Amniotic epithelial cell (primary cell): ENCODE measurements at regions not wholly inside any gene's neighbourhood (a gene's known extent, or its start where the extent isn't known, plus 50 kb on each side); places are given as distances from the start of the nearest gene placed in this dataset.
A peak's percentile ranks its signal among the peaks of the same experiment; 100 is the strongest.
"Not testable (repeated sequence)": the region's sequence is repeated elsewhere in the genome, so short reads cannot be mapped to it uniquely, and the experiment has no call there.

Experiments used
- DNase-seq: peaks from one replicate; pipeline ENCODE4 v3.0.0-alpha.2; 2010; ENCODE audit warnings: low read depth

DNA sequence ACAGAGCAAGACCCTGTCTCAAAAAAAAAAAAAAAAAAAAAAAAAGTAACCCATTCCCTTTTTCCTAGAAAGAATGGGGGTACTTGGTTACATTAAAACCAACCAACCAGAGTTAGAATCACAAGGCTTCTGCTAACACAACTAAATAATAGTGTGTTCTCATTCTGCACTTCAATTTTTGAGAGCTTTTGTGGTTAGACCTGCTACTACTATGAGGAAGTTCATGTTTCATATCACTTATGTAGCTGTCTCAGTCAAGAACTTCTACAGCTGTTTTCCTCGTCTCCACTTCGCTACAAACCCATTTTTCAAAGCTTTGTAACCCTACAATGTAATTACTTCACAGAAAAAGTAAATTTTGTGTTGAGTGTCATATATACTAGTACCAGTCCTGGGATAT, 58.3 kb downstream of the PDHA2 start:
- DNase-seq = no peak

DNA sequence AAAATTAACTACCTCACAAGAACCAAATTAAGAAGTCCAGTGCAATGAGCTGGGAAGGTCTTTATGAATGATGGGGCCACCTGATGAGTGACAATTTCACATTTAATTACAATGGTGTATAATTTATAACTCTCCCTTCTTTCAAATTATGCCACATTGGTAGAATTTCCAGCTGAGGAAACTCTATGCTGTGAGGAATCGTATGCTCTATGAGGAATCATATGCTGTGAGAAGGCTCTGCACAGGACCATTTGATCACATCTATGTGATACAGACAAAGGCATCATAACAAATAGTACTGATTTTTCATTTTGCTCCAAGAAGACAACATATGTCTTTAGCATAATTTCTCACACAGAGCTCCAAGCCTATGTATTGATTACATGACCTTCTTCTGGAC, 69.3 kb downstream of the PDHA2 start:
- no peak for DNase-seq

DNA sequence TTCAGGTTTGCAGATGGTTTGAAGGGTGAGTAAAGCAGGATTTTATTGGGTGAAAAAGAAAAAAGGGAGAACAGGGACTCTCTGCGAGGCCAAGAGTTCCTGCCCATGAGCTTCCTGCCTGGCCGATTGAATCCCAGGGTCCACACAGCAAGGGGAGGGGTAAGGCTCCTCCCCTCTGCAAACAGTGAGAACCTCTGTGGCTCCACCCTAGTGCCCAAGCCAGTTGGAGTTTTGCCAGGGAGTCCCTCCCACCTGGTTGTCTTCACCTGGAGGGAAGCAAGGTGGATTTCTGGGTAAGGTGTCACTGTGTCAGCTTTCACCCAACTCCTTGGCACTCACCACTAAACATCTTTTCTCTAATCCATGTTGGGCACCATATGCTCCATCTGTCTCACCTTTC, 70.9 kb downstream of the PDHA2 start:
- no peak for DNase-seq

DNA sequence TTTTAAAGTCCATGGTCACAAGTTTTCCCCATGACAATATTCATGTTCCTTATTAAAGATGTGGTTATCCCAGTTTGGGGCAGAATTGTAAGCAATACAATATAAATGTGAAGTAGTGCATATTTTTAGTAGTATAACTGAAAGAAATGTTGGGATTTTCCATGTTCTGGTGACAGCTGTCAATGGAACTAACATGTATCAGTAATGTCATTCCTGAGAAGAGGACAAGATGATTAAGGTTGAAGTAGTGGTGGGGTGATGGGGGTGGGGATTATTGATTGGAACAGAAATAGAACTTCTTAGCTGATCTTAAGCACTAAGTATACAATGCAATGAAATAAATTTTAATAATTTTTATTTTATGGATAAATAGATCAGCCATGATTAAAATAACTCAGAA, 81.6 kb downstream of the PDHA2 start:
- no peak for DNase-seq

DNA sequence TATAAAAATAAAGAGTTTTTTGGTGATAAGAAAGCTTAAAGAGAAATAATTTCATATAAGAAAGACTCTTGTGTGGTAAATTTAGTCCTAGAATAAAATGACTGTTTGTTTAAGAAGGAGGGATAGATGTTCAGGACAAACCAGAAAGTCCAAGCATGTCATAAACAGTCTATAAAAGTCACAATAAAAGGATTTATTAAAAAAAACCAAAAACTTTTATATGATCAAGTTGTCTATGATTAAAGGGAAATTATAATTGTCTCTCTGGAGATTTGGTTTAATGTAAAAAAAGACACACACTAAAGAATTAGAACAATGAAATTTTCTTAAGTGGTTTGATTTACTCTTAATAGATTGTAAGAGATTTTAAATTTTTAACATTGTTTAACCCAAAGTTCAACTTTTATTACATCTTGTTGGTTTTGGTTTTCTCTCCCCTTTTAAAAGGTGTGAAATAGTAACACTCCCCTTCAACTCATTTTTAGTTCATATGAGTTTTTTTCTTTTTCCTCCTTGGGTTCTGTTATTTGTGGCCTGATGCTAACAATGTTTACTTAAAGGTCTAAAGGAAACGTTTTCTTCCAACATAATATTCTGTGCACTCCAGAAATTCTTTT, 89.7 kb downstream of the PDHA2 start:
- DNase-seq = peak; percentile 17

DNA sequence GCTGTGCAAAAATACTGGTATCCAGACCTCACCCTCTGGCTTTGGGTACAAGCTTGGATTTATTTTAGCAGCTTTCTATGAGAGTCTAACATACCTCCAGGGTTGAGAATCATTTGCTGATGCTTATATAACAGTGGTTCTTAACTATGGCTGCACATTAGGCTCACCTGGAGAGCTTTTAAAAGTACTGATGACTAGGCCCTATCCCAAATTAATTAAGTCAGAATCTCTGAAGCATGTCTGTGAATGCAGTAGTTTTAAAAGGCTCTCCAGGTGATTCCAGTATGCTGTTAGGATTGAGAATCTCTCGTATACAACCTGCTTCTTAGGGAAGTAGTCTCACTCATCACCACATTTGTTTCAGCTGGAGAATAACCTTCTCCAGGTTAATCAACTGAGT, 99.2 kb downstream of the PDHA2 start:
- DNase-seq = no peak

DNA sequence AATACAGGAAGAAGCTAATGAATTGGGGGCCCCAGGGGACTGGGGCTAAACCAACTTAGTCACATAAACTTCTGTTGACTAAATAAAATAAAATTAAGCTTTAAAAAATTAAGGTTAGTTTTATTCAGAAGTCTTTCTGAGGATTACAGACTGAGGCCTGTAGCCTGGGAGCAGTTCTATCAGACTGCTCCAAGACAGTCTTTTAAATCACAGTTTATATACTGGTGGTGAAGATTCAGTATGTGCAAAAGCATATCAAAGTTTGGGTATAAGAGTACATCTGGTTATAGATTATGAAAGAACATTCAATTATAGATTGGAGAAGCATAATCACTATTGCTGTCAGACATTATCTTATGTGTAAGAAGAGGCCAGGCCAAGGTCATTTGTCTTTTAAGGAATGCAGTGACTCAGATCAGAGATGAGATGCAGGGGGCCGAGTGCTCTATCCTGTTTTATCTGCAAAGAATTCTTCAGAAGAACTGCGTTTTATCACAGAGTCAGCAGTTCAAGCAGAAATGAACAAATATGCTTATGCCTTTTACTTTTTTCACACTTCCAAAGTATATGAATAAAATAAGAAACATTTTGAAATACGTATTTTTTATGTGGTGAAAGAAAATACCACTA, 109.4 kb downstream of the PDHA2 start:
- peak; percentile 90 for DNase-seq

DNA sequence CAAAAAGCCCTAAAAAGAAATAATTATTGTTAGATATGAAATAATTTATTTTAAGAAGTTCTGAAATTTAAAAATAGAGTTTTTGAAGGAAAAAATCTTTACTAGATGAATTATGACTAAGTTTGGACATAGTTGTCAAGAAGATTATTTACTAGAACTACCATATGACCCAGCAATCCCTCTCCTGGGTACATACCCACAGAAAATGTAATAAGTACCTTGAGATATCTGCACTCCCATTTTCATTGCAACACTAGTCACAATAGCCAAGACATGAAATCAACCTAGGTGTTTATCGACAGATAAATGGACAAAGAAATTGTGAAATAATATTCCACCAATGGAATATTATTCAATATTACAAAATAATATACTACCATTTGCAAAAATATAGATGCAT, 109.9 kb downstream of the PDHA2 start:
- peak; percentile 78 for DNase-seq

DNA sequence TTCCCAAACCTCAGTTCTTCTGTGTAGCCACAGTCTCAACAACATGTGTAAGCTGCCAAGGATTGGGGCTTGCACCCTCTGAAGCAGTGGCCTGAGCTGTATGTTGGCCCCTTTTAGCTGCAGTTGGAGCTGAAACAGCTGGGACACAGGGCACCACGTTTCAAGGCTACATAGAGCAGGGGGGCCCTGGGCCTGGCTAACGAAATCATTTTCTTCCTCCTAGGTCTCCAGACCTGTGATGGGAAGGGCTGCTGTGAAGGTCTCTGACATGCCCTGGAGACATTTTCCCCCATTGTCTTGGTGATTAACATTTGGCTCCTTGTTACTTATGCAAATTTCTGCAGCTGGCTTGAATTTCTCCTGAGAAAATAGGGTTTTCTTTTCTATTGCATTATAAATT, 112.6 kb downstream of the PDHA2 start:
- DNase-seq = not testable (repeated sequence)

DNA sequence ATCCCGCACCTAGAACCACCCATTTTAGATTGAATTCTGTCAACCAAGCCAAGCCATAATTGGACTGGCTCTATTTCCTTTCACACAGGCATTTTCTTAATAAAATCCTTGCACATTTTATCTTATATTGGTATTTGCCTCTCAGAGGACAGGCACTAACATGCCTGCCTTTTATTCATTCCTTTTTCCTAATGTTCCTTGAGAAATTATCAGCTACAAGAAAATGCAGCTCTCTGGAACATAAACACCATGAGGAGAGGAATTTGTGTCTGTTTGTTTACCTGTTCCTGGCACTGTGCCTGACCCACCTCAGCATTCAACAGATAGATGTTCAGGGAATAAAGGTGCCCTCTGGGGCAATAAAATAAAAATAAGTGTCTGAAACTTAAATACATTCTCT, 116.2 kb downstream of the PDHA2 start:
- no peak for DNase-seq

DNA sequence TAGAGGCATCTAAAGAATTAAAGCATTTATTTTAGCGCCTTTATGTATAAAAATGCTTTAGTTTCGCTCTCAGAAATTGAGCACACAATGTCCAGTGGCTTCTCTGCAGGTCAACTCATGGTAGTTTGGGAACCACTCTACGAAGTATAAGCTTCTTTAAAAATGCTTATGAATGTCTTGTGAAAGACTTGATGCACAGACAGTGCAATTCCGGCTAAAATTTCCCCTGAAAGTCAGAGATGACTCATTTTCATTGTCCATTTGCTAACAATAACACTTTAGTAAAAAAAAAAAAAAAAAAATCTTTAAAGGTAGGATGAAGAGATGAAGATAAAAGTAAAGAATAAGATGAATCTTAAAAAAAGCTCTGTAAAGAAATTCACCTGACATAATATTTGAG, 117.2 kb downstream of the PDHA2 start:
- peak; percentile 46 for DNase-seq

DNA sequence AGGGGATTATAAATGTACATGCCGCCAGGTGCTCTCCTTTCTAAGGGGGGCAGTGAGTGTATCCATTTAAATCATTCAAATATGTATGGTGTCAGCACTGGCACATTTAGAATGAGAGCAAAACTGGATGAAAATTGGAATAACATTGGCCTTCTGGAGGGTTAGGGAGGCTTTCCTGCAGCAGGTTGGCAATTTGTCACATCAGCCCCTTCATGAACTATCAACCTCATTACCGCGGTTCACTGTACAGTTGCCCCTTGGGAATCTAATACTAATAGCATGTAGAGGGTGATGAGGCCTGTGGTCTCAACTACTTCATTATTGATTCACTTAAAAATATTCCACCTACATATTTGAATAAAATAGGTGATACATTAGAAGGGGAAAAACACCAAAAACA, 117.9 kb downstream of the PDHA2 start:
- no peak for DNase-seq

DNA sequence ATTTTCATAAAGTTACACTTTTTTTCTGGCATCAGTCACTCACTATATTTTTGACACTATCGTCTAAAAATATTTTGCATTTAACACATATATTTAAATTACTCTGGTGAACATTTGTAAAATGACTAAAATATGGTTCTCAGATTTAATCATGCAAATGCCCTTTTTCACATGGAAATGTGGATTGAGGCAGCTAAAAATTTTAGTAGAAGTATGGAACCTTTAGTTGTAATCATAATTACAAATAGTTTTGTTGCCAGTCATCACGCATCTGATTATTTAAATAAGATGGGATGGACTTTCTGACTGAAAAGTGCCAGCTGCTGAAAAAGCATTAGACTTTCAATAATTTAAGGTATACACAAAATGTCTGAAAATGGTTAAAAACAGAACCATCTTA, 119.3 kb downstream of the PDHA2 start:
- no peak for DNase-seq

DNA sequence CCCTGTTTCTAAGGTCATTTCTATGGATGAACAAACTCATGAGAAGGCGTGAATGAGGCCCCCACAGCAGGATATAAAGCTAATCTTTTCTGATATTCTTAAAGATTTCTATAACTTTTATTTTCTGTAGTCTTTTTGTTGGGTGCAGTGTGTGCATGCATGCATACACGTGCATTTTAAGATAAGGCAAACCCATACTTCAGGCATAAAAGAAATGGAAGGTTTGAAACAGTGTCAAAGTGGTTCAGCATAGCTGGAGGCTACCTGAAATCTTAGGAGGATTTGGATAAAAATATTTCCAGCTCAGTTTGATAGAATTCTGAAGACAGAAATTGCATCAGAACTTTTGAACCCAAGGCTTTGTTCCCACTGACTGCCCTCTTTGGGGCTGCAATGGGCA, 119.7 kb downstream of the PDHA2 start:
- no peak for DNase-seq

DNA sequence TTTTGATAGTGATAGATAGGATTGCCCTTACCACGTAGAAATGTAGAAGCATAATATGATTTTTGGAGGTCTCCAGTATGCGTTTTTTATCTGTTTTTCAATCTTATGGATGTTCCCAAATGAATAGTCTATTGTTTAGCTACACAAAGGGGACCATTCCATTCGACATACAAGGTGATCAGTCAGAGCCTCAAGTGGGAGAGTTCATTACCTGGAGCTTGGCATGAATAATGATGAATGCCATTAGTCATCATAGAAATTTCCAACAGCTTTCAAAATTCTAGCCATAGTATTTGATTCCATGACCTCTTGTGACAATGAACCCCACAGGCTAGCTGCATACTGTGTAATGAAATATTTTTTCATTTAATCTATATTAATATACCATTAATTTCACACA, 123.6 kb downstream of the PDHA2 start:
- DNase-seq = no peak

DNA sequence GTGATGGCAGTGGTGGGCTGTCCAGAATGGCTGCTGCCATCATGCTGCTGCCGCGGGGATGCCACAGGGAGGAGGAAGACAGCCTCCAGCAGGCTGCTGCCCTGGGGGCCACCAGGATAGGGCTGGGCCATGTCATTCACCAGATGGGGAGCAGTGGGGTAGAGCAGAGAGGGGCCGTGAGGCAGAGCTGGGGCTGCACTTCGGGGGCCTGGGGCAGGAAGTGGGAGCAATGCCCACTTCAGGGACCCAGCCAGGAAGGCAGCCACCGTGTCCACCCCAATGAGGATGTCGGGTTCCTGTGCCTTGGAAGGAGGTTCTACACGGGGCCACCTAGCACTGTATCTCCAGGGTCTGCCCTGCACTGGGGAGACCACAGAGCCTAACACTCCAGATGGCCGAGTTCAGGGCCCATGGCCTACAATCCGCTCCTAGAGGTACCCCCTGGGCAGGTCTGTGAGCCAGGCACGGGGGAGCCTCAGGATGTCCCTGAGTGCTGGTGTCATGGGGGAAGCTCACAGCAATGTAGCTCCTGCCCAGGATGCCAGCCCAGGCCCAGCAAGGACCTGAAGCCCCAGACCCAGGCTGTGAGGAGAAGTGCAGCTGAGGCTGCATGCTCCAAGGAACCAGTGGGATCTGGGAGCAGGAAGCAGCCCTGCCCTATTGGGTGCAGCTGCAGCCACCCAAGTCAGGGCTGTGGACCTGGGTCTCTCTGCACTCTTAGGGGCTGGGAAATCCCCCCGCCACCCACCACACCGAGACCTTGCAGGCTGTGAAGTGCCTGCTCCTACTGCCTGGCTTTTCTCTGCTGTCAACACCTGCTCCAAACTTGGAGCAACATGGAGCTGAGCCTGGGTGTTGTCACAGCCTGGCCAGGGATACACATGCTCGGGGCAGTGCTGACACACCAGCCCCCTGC, 140.3 kb downstream of the PDHA2 start:
- DNase-seq = no peak

DNA sequence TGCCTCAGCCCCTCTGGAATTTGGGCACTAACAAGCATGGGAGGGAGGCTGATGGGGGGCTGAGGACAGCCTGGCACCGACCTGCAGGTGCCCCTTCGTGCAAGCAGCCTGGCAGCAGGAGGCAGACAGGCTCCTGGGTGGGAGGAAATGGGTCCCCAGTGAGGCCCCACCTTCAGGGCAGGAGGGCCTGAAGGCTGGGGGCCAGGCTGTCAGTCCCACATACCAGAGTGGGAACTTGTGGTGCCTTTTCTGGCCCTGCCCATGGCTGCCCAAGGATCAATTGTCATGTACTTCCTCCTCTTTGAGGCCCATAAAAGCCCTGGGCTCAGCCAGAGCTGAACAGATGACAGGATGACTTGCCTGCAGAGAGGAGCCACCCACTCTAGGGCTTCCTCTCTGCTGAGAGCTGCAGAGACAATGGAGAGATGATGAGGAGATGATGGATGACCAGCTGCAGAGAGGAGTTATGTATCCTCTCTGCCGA, 141.0 kb downstream of the PDHA2 start:
- no peak for DNase-seq

DNA sequence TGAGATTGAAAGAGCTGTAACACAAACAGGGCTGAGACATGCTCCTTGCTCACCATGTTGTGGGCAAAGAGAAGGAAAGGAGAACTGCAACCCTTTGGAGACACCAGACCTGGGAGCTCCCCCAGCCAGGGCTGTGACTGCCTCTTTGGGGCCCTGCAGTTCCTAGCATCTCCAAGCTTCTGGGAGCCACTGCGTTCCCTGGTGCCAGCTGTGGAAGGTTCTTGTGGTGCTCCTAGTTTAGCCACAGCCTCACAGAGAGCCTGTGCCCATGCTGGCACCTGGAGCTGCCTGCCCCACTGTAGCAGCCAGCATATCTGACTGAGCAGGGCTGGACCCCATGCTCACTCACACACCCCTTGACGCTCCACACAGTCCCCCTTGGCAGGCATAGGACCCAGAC, 141.7 kb downstream of the PDHA2 start:
- no peak for DNase-seq

DNA sequence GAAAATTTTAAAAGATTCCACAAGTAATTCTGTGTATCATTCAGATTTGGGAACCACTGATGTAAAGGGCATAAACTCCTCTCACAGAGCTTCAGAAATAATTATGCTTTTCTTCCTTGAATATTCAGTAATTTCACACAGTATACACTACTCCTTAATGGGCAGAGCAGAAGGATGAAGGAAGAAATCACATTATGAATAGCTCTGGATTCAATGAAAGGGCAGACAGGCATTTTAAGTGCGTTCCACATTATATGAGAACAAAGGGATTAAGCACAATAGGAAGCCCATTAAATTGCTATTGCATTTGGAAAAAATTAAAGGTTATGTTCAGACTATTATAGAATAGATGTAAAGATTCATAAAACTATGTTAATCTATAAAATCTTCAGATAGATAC, 142.6 kb downstream of the PDHA2 start:
- DNase-seq = no peak

DNA sequence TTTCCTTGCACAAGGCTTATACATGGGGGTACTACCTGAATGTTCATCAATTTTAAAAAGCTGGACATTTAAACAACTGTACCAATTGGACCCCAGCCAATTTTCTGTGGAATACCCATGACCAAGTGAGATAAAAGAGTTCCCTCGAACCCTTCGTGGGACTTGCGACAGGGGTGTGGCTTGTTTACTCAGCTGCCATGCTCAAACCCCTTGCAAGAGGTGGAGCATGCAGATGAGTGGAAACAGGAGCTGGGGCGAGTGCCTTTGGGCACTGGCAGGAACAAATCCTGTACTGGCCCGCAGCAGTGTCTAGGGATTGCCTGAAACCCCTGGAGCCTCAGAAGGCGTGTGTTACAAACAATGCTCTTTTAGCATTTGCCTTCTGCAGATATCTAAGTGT, 144.2 kb downstream of the PDHA2 start:
- DNase-seq = no peak

DNA sequence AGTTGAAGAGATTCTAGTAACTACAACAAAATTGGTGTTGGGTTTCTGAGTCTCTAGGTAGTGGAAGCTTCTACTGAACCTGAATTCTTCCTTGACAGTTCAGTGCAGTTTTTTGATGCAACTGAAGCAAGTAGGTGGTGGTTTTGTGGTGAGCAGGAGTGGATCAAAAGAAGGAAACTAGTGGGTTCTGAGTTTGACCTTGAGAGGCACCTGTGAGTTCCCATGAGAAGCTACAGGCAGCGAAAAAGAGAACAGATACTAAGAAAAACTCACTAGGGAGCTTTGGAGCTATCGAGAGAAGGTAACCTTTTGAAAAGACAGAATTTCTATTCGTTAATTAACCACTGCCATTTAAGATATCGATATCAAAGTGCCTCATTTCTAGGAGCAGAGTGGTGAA, 145.2 kb downstream of the PDHA2 start:
- DNase-seq = no peak

DNA sequence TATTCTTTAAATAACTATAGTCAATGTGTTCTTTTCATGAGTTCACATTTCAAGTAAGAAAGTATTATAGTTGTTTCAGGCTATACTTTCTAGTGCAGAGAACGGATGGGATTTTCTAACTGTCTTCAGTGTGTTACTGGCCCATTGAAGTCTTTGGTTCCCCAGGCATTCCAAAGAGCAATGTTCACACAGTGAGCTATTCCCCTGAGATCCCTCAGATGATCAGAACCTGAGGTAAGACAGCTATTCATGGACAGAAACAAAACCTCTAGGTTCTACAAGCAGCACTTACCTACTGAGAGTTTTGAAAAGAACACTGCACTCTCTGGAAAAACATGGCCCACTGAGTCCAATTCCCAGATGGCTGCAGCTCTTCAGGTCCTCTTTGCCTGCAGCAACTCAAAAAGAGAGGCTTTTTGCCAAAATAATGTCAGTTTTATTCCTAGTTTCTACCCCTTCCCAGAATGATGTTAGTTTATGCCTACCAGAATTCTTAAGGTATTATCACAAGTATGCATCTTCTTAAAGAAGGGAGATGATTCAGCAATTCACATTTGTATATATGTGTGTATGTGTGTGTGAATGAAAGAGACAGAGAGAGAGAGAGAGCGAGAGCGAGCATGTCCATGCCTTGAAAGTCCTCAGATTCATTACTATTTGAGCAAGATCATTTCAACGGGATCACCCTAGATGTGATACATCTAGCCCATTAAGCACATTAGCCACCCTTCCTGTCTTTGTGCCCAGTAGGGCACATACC, 146.1 kb downstream of the PDHA2 start:
- peak; percentile 17 for DNase-seq
